ENCODE measurements at regions not wholly inside any gene's neighbourhood (a gene's known extent, or its start where the extent isn't known, plus 50 kb on each side); places are given as distances from the start of the nearest gene placed in this dataset.

GRCh38 chr7:156499247-156499881, 141.2 kb upstream of the RNF32 start:
- TF ChIP-seq CTCF (conservative IDR thresholded peaks at IDR 0.05 in 1 of 2, IDR thresholded peaks at IDR 0.05 in 1 of 2; ENCODE audit: low read depth in 1 of 2, low read length in 2 of 2) (no peak), EZH2 (IDR thresholded peaks at IDR 0.05; ENCODE audit: low read length, missing control alignments) (no peak)
